GM13976 (cell line): ENCODE measurements at regions not wholly inside any gene's neighbourhood (a gene's known extent, or its start where the extent isn't known, plus 50 kb on each side); places are given as distances from the start of the nearest gene placed in this dataset.
A peak's percentile ranks its signal among the peaks of the same experiment; 100 is the strongest.

Source experiments
- DNase-seq: peaks from one replicate; pipeline ENCODE4 v3.0.0; 2012; ENCODE audit warnings: low spot score
- CTCF ChIP-seq: IDR thresholded peaks from 2 replicates; pipeline ENCODE4 v1.5.1; 2012; ENCODE audit warnings: borderline replicate concordance, mild to moderate bottlenecking; ENCODE audit not compliant: insufficient read depth; ENCODE audit errors: extremely low read depth, missing control alignments, control extremely low read depth
- in situ Hi-C: fragments of 300-500 bp; cut with MboI; formaldehyde crosslinking; loops from one replicate; pipeline ENCODE4 v1.12.0; 2022; ENCODE audit warnings: low sequenced_read_pairs, mixed read lengths, inconsistent platforms; ENCODE audit not compliant: unreplicated experiment

GRCh38 chr1:244989813-244990212 lies 125.5 kb upstream of the HNRNPU start:
- in situ Hi-C loops: no loop called here
- TF ChIP-seq CTCF: no peak
- DNase-seq: no peak

- in situ Hi-C loops: no loop called here
- no peak for TF ChIP-seq CTCF
- DNase-seq: no peak
Measured at GRCh38 chr1:244988521-244988920, 124.2 kb upstream of the HNRNPU start.

- in situ Hi-C loops: no loop called here
- TF ChIP-seq CTCF: no peak
- no peak for DNase-seq
Measured at GRCh38 chr1:244980605-244981004, 116.3 kb upstream of the HNRNPU start.

GRCh38 chr1:244974550-244974949 lies 110.2 kb upstream of the HNRNPU start:
- in situ Hi-C loops: no loop called here
- no peak for DNase-seq
- no peak for TF ChIP-seq CTCF

- no peak for DNase-seq
- in situ Hi-C loops: no loop called here
- no peak for TF ChIP-seq CTCF
Measured at GRCh38 chr1:244974106-244974505, 109.8 kb upstream of the HNRNPU start.

GRCh38 chr1:244971552-244972216 lies 107.3 kb upstream of the HNRNPU start:
- in situ Hi-C loops: no loop called here
- DNase-seq: peak; percentile 38
- TF ChIP-seq CTCF: no peak
